GM04504 (cell line): ENCODE measurements at regions not wholly inside any gene's neighbourhood (a gene's known extent, or its start where the extent isn't known, plus 50 kb on each side); places are given as distances from the start of the nearest gene placed in this dataset.

ENCODE experiments used
- DNase-seq: peaks from one replicate; pipeline ENCODE4 v3.0.0-alpha.2; 2012; ENCODE audit warnings: low read depth

- no peak for DNase-seq
Measured at GRCh38 chr7:155202106-155202871, 95.4 kb upstream of the INSIG1 start.

GRCh38 chr7:155203059-155203881 is 94.4 kb upstream of the INSIG1 start:
- no peak for DNase-seq

GRCh38 chr7:155203882-155204691 is 93.6 kb upstream of the INSIG1 start:
- no peak for DNase-seq

- DNase-seq = no peak
Measured at GRCh38 chr7:155204744-155205367, 92.8 kb upstream of the INSIG1 start.

GRCh38 chr7:155205368-155206317 is 92.0 kb upstream of the INSIG1 start:
- DNase-seq = peak; percentile 98

- DNase-seq = peak; percentile 77
Measured at GRCh38 chr7:155206318-155207020, 91.2 kb upstream of the INSIG1 start.

- DNase-seq = no peak
Measured at GRCh38 chr7:155207326-155208002, 90.2 kb upstream of the INSIG1 start.

GRCh38 chr7:155208681-155209477 is 88.8 kb upstream of the INSIG1 start:
- DNase-seq = no peak

GRCh38 chr7:155209478-155210319 is 88.0 kb upstream of the INSIG1 start:
- DNase-seq = no peak

GRCh38 chr7:155210356-155210755 is 87.3 kb upstream of the INSIG1 start:
- no peak for DNase-seq

- no peak for DNase-seq
Measured at GRCh38 chr7:155211173-155211572, 86.5 kb upstream of the INSIG1 start.

GRCh38 chr7:155211761-155212160 is 85.9 kb upstream of the INSIG1 start:
- DNase-seq = no peak

GRCh38 chr7:155212301-155213015 is 85.2 kb upstream of the INSIG1 start:
- no peak for DNase-seq

- peak; percentile 50 for DNase-seq
Measured at GRCh38 chr7:155213385-155213784, 84.3 kb upstream of the INSIG1 start.

GRCh38 chr7:155213955-155214740 is 83.5 kb upstream of the INSIG1 start:
- DNase-seq = no peak

- DNase-seq = no peak
Measured at GRCh38 chr7:155215576-155216325, 81.9 kb upstream of the INSIG1 start.
